Lung (tissue), 11 donors: ENCODE measurements at regions not wholly inside any gene's neighbourhood (a gene's known extent, or its start where the extent isn't known, plus 50 kb on each side); places are given as distances from the start of the nearest gene placed in this dataset.

ENCODE experiments used
- ATAC-seq: fragments of 200-7000 bp; cut with Tn5 transposase; one replicate; pipeline ENCODE4 v1.9.1; 2020; ENCODE audit warnings: moderate number of reproducible peaks; ENCODE audit not compliant: insufficient read depth, low FRiP score
- DNase-seq, 3 donors: peaks; one replicate each; pipeline ENCODE4 v3.0.0-alpha.2; 2013 to 2017
- H3K27ac ChIP-seq, 2 donors: one replicate each; pipeline ENCODE4 v1.5.1; 2013; ENCODE audit warnings: mild to moderate bottlenecking in 2 of 2, moderate library complexity in 2 of 2, control low read depth in 1 of 2, inconsistent platforms in 1 of 2, low read depth in 1 of 2, low read length in 1 of 2
- H3K27me3 ChIP-seq, 3 donors: one replicate each; pipeline ENCODE4 v1.5.1; 2013; ENCODE audit warnings: low read length in 2 of 3; ENCODE audit not compliant: control insufficient read depth in 3 of 3, insufficient read depth in 3 of 3
- H3K36me3 ChIP-seq, 4 donors: one replicate each; pipeline ENCODE4 v1.5.1; 2013; ENCODE audit warnings: low read length in 4 of 4, mild to moderate bottlenecking in 1 of 4, moderate library complexity in 1 of 4; ENCODE audit not compliant: control insufficient read depth in 4 of 4, insufficient read depth in 4 of 4
- H3K4me1 ChIP-seq, 5 donors: one replicate each; pipeline ENCODE4 v1.5.1; 2013; ENCODE audit warnings: low read length in 5 of 5, mild to moderate bottlenecking in 2 of 5, moderate library complexity in 1 of 5; ENCODE audit not compliant: control insufficient read depth in 5 of 5, insufficient read depth in 5 of 5
- H3K4me3 ChIP-seq: one replicate; pipeline ENCODE4 v1.5.1; 2013; ENCODE audit warnings: mild to moderate bottlenecking, control low read depth, moderate library complexity
- H3K9ac ChIP-seq, 2 donors: one replicate each; pipeline ENCODE4 v1.5.1; 2013; ENCODE audit warnings: low read length in 2 of 2, control low read depth in 1 of 2; ENCODE audit not compliant: insufficient read depth in 1 of 2
- H3K9me3 ChIP-seq, 4 donors: one replicate each; pipeline ENCODE4 v1.5.1; 2013; ENCODE audit warnings: low read length in 3 of 4, mild to moderate bottlenecking in 1 of 4, moderate library complexity in 1 of 4; ENCODE audit not compliant: control insufficient read depth in 4 of 4, insufficient read depth in 3 of 4
- WGBS, 2 donors: extraction: QIAGEN DNeasy Blood & Tissue Kit; methylation state at CpG; one replicate each; pipeline ENCODE4 v1.1.7; 2013; 5-methylcytosine and 5-hydroxymethylcytosine counted together
- TF ChIP-seq, protein P1 (sequence below): IDR thresholded peaks from 2 replicates; pipeline ENCODE4 v1.5.1; 2012; ENCODE audit warnings: mild to moderate bottlenecking; ENCODE audit errors: control extremely low read depth, extremely low read depth
- donor health status: control.
- donor health status: control.
- donor health status: Bipolar disorder and iron deficiency.
- donor health status: healthy.
- donor health status: DM: yes; HTN: yes; CAD: no.

DNA sequence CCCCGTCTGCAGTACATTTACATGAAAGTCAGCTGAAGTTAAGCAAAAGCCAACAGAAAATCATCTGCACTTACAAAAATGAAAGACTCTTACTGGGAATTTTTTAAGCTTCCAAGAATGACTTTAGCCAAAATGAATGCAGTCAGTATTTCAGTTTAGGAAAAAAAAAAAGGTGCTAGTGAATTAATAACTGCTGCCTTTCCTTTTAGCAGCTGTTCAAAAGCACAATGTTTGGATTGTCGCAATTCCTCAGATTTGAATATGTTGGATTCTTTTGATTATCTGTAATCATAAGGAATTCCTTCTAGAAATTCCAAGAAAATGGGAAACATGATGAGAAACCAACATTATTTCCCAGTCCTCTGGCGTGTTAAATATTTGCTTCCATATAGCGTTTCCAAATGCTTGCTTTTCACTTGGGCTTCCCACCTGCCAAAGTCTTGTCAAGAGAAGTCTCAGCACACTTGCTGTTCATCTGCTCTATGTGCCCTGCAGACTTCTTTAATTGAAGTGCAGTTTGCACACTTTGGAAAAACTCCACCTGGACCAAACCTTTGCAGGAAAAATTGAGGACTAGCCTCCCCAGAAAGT lies 653.0 kb upstream of the SLC39A10 start:
- no peaks in the 10 kb centered on the region for H3K9me3 ChIP-seq
- TF ChIP-seq, protein P1, sequence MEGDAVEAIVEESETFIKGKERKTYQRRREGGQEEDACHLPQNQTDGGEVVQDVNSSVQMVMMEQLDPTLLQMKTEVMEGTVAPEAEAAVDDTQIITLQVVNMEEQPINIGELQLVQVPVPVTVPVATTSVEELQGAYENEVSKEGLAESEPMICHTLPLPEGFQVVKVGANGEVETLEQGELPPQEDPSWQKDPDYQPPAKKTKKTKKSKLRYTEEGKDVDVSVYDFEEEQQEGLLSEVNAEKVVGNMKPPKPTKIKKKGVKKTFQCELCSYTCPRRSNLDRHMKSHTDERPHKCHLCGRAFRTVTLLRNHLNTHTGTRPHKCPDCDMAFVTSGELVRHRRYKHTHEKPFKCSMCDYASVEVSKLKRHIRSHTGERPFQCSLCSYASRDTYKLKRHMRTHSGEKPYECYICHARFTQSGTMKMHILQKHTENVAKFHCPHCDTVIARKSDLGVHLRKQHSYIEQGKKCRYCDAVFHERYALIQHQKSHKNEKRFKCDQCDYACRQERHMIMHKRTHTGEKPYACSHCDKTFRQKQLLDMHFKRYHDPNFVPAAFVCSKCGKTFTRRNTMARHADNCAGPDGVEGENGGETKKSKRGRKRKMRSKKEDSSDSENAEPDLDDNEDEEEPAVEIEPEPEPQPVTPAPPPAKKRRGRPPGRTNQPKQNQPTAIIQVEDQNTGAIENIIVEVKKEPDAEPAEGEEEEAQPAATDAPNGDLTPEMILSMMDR, result no peak
- ATAC-seq (no peak), DNase-seq (peak in 2 of 3 donors; percentile 61 to 63)
- H3K4me1 ChIP-seq, result peaks cover 0 to 3% (median 0%) of the 10 kb centered on the region in 5 donors
- no peaks in the 10 kb centered on the region for H3K27me3 ChIP-seq
- no peak overlapping the region for H3K9ac ChIP-seq
- 50 to 74% methylated on average over 4 of the region's 4 CpGs for WGBS, 2 donors
- no peak overlapping the region for H3K4me3 ChIP-seq
- H3K36me3 ChIP-seq, result no peaks in the 10 kb centered on the region
- H3K27ac ChIP-seq, result no peak overlapping the region

- Histone ChIP-seq H3K9me3 (no peaks in the 10 kb centered on the region), H3K36me3 (no peaks in the 10 kb centered on the region), H3K27ac (no peak overlapping the region), H3K27me3 (no peaks in the 10 kb centered on the region), H3K9ac (no peak overlapping the region), H3K4me3 (no peak overlapping the region), H3K4me1 (peaks cover 0 to 3% (median 0%) of the 10 kb centered on the region in 5 donors)
- WGBS, 2 donors, result 87 to 88% methylated on average over 3 of the region's 3 CpGs
- ATAC-seq (no peak), DNase-seq (no peak)
- TF ChIP-seq, protein P1, result no peak
Measured at GRCh38 chr2:195001924-195002323, 655.1 kb upstream of the SLC39A10 start.

- no peaks in the 10 kb centered on the region for H3K27me3 ChIP-seq
- no peaks in the 10 kb centered on the region for H3K9me3 ChIP-seq
- H3K36me3 ChIP-seq, result no peaks in the 10 kb centered on the region
- no peak for DNase-seq
- WGBS, 2 donors, result 63 to 66% methylated on average over 4 of the region's 4 CpGs
- no peak for ATAC-seq
- peaks cover 0 to 3% (median 0%) of the 10 kb centered on the region in 5 donors for H3K4me1 ChIP-seq
- H3K9ac ChIP-seq, result no peak overlapping the region
- no peak overlapping the region for H3K27ac ChIP-seq
- TF ChIP-seq, protein P1, result no peak
- no peak overlapping the region for H3K4me3 ChIP-seq
Measured at GRCh38 chr2:194999771-195000170, 657.3 kb upstream of the SLC39A10 start.

- Histone ChIP-seq H3K27ac (no peak overlapping the region), H3K4me1 (no peaks in the 10 kb centered on the region), H3K36me3 (no peaks in the 10 kb centered on the region), H3K4me3 (no peak overlapping the region), H3K27me3 (no peaks in the 10 kb centered on the region), H3K9ac (no peak overlapping the region), H3K9me3 (no peaks in the 10 kb centered on the region)
- TF ChIP-seq, protein P1, result no peak
- DNase-seq (no peak), ATAC-seq (no peak)
- 78 to 82% methylated on average over 2 of the region's 2 CpGs for WGBS, 2 donors
Measured at GRCh38 chr2:194992648-194993047, 664.4 kb upstream of the SLC39A10 start.
